ENCODE measurements at regions not wholly inside any gene's neighbourhood (a gene's known extent, or its start where the extent isn't known, plus 50 kb on each side); places are given as distances from the start of the nearest gene placed in this dataset.

GRCh38 chrX:137425273-137425902, 140.5 kb upstream of the ZIC3 start:
- no peak for TF ChIP-seq CTCF (IDR thresholded peaks at IDR 0.05)
- TF ChIP-seq POLR2A (IDR thresholded peaks at IDR 0.05): no peak
